ENCODE measurements at regions not wholly inside any gene's neighbourhood (a gene's known extent, or its start where the extent isn't known, plus 50 kb on each side); places are given as distances from the start of the nearest gene placed in this dataset.

- Histone ChIP-seq H3K4me1 (ENCODE audit: control insufficient read depth, insufficient read depth, low read length) (no peaks in the 10 kb centered on the region), H2BK15ac (ENCODE audit: low read depth, low read length) (no peak overlapping the region), H3K18ac (ENCODE audit: low read depth, low read length) (no peak overlapping the region), H3K4me3 (ENCODE audit: insufficient read depth, low read depth, low read length) (no peak overlapping the region), H3K14ac (replicated peaks; ENCODE audit: low read depth, low read length) (no peak overlapping the region), H3K27me3 (ENCODE audit: control insufficient read depth, insufficient read depth, low read length) (no peaks in the 10 kb centered on the region), H3K4ac (ENCODE audit: low read depth, low read length) (no peak overlapping the region), H3K9ac (ENCODE audit: low read depth, low read length) (no peak overlapping the region), H4K91ac (ENCODE audit: insufficient read depth, low read depth, low read length) (no peak overlapping the region), H3K36me3 (ENCODE audit: control insufficient read depth, insufficient read depth, low read length) (no peaks in the 10 kb centered on the region), H3K4me2 (ENCODE audit: low read depth, low read length) (no peak overlapping the region), H3K56ac (ENCODE audit: extremely low read depth, insufficient read depth, low read length) (no peak overlapping the region), H2AFZ (replicated peaks; ENCODE audit: low read length, poor library complexity) (no peak overlapping the region), H3K79me1 (ENCODE audit: low read depth in 1 of 2, low read length in 2 of 2) (no peaks in the 10 kb centered on the region), H2AK5ac (ENCODE audit: low read depth, low read length) (no peak overlapping the region), H4K5ac (ENCODE audit: low read depth, low read length) (no peak overlapping the region), H2BK120ac (ENCODE audit: low read depth, low read length) (no peak overlapping the region), H2BK20ac (ENCODE audit: low read depth, low read length) (no peak overlapping the region), H3K23ac (ENCODE audit: low read depth, low read length) (no peak overlapping the region), H3K9me1 (ENCODE audit: insufficient read depth, low read length) (no peaks in the 10 kb centered on the region), H2BK5ac (ENCODE audit: low read depth, low read length, poor library complexity, severe bottlenecking) (no peak overlapping the region), H3K9me3 (ENCODE audit: control insufficient read depth, insufficient read depth, low read length) (peaks cover 1% of the 10 kb centered on the region; the same call in 1 of the 2 replicates), H4K20me1 (ENCODE audit: insufficient read depth, low read length) (no peaks in the 10 kb centered on the region), H3K27ac (ENCODE audit: insufficient read depth, low read length) (no peak overlapping the region), H4K8ac (ENCODE audit: low read depth in 2 of 2, low read length in 2 of 2) (no peak overlapping the region), H2AK9ac (replicated peaks; ENCODE audit: low read depth, low read length, poor library complexity) (no peak overlapping the region)
- ATAC-seq (ENCODE audit: low read depth), result no peak
- POLR2A ChIA-PET (ENCODE audit: unreplicated experiment), result no interaction called here
- dilution Hi-C loops (cut with HindIII; ENCODE audit: low sequenced_read_pairs, unreplicated experiment), result no loop called here
- CTCF ChIA-PET, result no interaction called here
- intact Hi-C loops (cut with micrococcal nuclease), result no loop called here
- WGBS, 2 experiments (ENCODE audit: extremely low coverage in 2 of 2, insufficient read length in 1 of 2), result no CpG with 5 or more reads among the region's 2 CpGs
- DNase-seq, result no peak
- TF ChIP-seq SMC3 (IDR thresholded peaks at IDR 0.05; ENCODE audit: low read depth, low read length), result no peak
- TF ChIP-seq NFE2L2 (IDR thresholded peaks at IDR 0.05; ENCODE audit: low read depth, low read length), result no peak
- no peak for TF ChIP-seq USF2 (IDR thresholded peaks at IDR 0.05; ENCODE audit: low read depth, low read length)
- TF ChIP-seq MXI1 (IDR thresholded peaks at IDR 0.05; ENCODE audit: borderline replicate concordance, low read depth, low read length), result no peak
- no peak for TF ChIP-seq CHD1 (IDR thresholded peaks at IDR 0.05; ENCODE audit: low read depth, low read length)
- TF ChIP-seq, protein P1, sequence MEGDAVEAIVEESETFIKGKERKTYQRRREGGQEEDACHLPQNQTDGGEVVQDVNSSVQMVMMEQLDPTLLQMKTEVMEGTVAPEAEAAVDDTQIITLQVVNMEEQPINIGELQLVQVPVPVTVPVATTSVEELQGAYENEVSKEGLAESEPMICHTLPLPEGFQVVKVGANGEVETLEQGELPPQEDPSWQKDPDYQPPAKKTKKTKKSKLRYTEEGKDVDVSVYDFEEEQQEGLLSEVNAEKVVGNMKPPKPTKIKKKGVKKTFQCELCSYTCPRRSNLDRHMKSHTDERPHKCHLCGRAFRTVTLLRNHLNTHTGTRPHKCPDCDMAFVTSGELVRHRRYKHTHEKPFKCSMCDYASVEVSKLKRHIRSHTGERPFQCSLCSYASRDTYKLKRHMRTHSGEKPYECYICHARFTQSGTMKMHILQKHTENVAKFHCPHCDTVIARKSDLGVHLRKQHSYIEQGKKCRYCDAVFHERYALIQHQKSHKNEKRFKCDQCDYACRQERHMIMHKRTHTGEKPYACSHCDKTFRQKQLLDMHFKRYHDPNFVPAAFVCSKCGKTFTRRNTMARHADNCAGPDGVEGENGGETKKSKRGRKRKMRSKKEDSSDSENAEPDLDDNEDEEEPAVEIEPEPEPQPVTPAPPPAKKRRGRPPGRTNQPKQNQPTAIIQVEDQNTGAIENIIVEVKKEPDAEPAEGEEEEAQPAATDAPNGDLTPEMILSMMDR (conservative IDR thresholded peaks at IDR 0.05; ENCODE audit: low read depth, low read length), result no peak
- TF ChIP-seq FOS (IDR thresholded peaks at IDR 0.05; ENCODE audit: low read depth, low read length), result no peak
- no peak for TF ChIP-seq MAZ (IDR thresholded peaks at IDR 0.05; ENCODE audit: borderline replicate concordance, low read depth, low read length)
- TF ChIP-seq CEBPB (IDR thresholded peaks at IDR 0.05; ENCODE audit: low read depth, low read length), result no peak
- TF ChIP-seq RAD21 (IDR thresholded peaks at IDR 0.05; ENCODE audit: low read length), result no peak
- TF ChIP-seq RCOR1 (IDR thresholded peaks at IDR 0.05; ENCODE audit: insufficient replicate concordance, low read length), result no peak
- TF ChIP-seq POLR2A (IDR thresholded peaks at IDR 0.05; ENCODE audit: low read depth, low read length), result no peak
- no peak for TF ChIP-seq RFX5 (IDR thresholded peaks at IDR 0.05; ENCODE audit: low read depth, low read length)
- no peak for TF ChIP-seq BHLHE40 (IDR thresholded peaks at IDR 0.05; ENCODE audit: low read depth, low read length)
- no peak for TF ChIP-seq MAFK (IDR thresholded peaks at IDR 0.05; ENCODE audit: low read depth, low read length)
- TF ChIP-seq, protein P2, sequence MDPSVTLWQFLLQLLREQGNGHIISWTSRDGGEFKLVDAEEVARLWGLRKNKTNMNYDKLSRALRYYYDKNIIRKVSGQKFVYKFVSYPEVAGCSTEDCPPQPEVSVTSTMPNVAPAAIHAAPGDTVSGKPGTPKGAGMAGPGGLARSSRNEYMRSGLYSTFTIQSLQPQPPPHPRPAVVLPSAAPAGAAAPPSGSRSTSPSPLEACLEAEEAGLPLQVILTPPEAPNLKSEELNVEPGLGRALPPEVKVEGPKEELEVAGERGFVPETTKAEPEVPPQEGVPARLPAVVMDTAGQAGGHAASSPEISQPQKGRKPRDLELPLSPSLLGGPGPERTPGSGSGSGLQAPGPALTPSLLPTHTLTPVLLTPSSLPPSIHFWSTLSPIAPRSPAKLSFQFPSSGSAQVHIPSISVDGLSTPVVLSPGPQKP (IDR thresholded peaks at IDR 0.05; ENCODE audit: borderline replicate concordance, low read depth, low read length), result no peak
- in situ Hi-C loops (cut with MboI; ENCODE audit: low sequenced_read_pairs), result no loop called here
- no TSS peak for BruUV-seq (replicated peaks)
These were observed 708.9 kb upstream of the HS3ST1 start for GRCh38 chr4:12137575-12137974.
